Right lobe of liver (tissue), 6 donors: ENCODE measurements at regions not wholly inside any gene's neighbourhood (a gene's known extent, or its start where the extent isn't known, plus 50 kb on each side); places are given as distances from the start of the nearest gene placed in this dataset.

Experiments used
- ATAC-seq, 4 donors: fragments of 200-7000 bp; cut with Tn5 transposase; one replicate each; pipeline ENCODE4 v1.9.1; 2020; ENCODE audit warnings: mild to moderate bottlenecking in 4 of 4, moderate library complexity in 4 of 4
- DNase-seq, 3 donors: peaks; one replicate each; pipeline ENCODE4 v3.0.0-alpha.2; 2020
- H3K27ac ChIP-seq, 3 donors: fragments of 200-600 bp; one replicate each; pipeline ENCODE4 v1.8.0; 2022
- H3K27me3 ChIP-seq, 2 donors: fragments of 200-600 bp; one replicate each; pipeline ENCODE4 v1.8.0; 2022
- H3K36me3 ChIP-seq, 4 donors: fragments of 200-600 bp; sonication (generic) in 1 of 4; one replicate each; pipeline versions ENCODE4 v1.5.1 to v1.8.0; 2017 to 2022; ENCODE audit warnings: control low read depth in 1 of 4
- H3K4me1 ChIP-seq, 4 donors: fragments of 200-600 bp; sonication (generic) in 1 of 4; one replicate each; pipeline versions ENCODE4 v1.5.1 to v1.8.0; 2017 to 2022; ENCODE audit warnings: control low read depth in 1 of 4
- H3K4me3 ChIP-seq, 3 donors: fragments of 200-600 bp; one replicate each; pipeline ENCODE4 v1.8.0; 2022
- H3K9me3 ChIP-seq, 4 donors: fragments of 200-600 bp; sonication (generic) in 1 of 4; one replicate each; pipeline versions ENCODE4 v1.5.1 to v1.8.0; 2017 to 2022; ENCODE audit warnings: control low read depth in 1 of 4
- POLR2A ChIP-seq: fragments of 450-650 bp; IDR thresholded peaks from one replicate; pipeline ENCODE4 v1.6.1; 2017; ENCODE audit warnings: antibody characterized with exemption, mild to moderate bottlenecking
- WGBS: methylation state at CpG from one replicate; pipeline ENCODE4 v1.1.6; 2018; ENCODE audit warnings: low coverage, low lambda C conversion rate; ENCODE audit not compliant: insufficient coverage; ENCODE audit errors: missing lambda C conversion rate; 5-methylcytosine and 5-hydroxymethylcytosine counted together
- intact Hi-C, 2 donors: fragments of 100-400 bp; cut with DNase I; formaldehyde crosslinking; loops; one replicate each; pipeline versions ENCODE4 v1.11.2 to v1.14.1; 2022
- TF ChIP-seq, protein P1 (sequence below), 4 donors: fragments of 200-600 bp in 3 of 4; fragments of 450-650 bp in 1 of 4; IDR thresholded peaks; one replicate each; pipeline versions ENCODE4 v1.5.1 to v1.8.0; 2016 to 2022; ENCODE audit warnings: antibody characterized with exemption in 4 of 4, mild to moderate bottlenecking in 2 of 4
- donor health status: DM: no; HTN: yes; CAD: no.
- donor health status: DM: no; HTN: no; CAD: no.
- donor health status: DM: no; HTN: no; CAD: no.
- donor health status: DM: no; HTN: yes; CAD: no.
- donor health status: DM: no; HTN: yes; CAD: no.

DNA sequence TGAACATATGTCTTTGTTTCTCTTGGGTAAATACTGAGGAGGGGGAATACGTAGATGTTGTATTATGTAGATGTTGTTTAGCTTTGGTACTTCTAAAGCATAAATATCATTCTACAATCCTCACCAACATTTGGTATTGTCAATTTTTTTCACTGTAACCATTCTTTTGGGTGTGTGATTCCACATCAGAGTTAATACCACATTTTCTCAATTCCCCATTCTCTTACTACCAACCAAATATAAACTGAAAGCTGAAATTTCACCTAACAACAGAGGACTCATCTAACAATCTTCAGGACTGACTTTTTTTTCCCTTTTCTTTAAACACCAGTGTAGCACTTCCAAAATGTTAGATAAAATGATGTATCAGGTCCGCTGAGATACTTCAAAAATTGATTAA, 120.7 kb upstream of the RIOK3 start:
- intact Hi-C loops: no loop called here
- H3K4me1 ChIP-seq: no peaks in the 10 kb centered on the region
- no peak overlapping the region for H3K27ac ChIP-seq
- no peaks in the 10 kb centered on the region for H3K9me3 ChIP-seq
- DNase-seq (no peak), ATAC-seq (no peak)
- H3K27me3 ChIP-seq: no peaks in the 10 kb centered on the region
- WGBS: 88% methylated on average over 2 of the region's 2 CpGs
- TF ChIP-seq POLR2A: no peak
- TF ChIP-seq, protein P1, sequence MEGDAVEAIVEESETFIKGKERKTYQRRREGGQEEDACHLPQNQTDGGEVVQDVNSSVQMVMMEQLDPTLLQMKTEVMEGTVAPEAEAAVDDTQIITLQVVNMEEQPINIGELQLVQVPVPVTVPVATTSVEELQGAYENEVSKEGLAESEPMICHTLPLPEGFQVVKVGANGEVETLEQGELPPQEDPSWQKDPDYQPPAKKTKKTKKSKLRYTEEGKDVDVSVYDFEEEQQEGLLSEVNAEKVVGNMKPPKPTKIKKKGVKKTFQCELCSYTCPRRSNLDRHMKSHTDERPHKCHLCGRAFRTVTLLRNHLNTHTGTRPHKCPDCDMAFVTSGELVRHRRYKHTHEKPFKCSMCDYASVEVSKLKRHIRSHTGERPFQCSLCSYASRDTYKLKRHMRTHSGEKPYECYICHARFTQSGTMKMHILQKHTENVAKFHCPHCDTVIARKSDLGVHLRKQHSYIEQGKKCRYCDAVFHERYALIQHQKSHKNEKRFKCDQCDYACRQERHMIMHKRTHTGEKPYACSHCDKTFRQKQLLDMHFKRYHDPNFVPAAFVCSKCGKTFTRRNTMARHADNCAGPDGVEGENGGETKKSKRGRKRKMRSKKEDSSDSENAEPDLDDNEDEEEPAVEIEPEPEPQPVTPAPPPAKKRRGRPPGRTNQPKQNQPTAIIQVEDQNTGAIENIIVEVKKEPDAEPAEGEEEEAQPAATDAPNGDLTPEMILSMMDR (IDR thresholded peaks at IDR 0.05): no peak
- H3K4me3 ChIP-seq: no peak overlapping the region
- H3K36me3 ChIP-seq: no peaks in the 10 kb centered on the region

DNA sequence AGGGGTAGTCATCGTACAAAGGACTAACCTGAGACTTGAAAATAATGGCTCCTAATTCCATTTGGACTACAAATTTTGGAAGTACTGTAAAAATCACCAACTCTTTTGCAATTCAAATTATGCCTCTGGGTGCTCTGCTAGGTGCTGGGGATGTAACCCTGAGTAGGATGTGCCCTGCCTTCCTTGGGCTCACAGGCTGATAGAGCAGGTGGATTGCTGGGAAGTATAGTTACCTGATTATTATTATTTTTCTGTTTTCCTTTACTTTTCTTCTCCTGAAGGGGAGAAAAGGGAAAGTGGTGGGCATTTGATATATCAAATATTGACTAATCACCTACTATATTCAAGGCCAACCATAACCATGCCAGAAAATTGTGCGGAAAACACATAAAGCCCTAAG, 119.3 kb upstream of the RIOK3 start:
- intact Hi-C loops: no loop called here
- TF ChIP-seq POLR2A: no peak
- TF ChIP-seq, protein P1 (IDR thresholded peaks at IDR 0.05): no peak
- no peaks in the 10 kb centered on the region for H3K27me3 ChIP-seq
- no peaks in the 10 kb centered on the region for H3K4me1 ChIP-seq
- ATAC-seq: no peak
- H3K9me3 ChIP-seq: no peaks in the 10 kb centered on the region
- WGBS: 50% methylated on average over 2 of the region's 2 CpGs
- no peak overlapping the region for H3K4me3 ChIP-seq
- H3K27ac ChIP-seq: no peak overlapping the region
- no peak for DNase-seq
- H3K36me3 ChIP-seq: no peaks in the 10 kb centered on the region

DNA sequence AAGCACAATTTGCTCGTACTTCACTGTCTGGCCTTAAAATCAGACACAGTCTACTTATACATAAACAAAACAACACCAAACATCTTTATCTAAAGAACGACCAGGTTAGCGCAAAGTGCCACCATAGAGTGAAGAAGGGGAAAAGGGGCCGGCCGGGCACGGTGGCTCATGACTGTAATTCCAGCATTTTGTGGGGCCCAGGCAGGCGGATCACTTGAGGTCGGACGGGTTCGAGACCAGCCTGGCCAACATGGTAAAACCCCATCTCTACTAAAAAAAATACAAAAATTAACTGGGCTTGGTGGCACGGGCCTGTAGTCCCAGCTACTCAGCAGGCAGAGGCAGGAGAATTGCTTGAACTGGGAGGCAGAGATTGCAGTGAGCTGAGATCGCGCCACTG, 118.5 kb upstream of the RIOK3 start:
- H3K9me3 ChIP-seq: no peaks in the 10 kb centered on the region
- no peak for DNase-seq
- intact Hi-C loops: no loop called here
- no peaks in the 10 kb centered on the region for H3K4me1 ChIP-seq
- H3K27me3 ChIP-seq: no peaks in the 10 kb centered on the region
- no peak for ATAC-seq
- no peaks in the 10 kb centered on the region for H3K36me3 ChIP-seq
- H3K4me3 ChIP-seq: no peak overlapping the region
- H3K27ac ChIP-seq: no peak overlapping the region
- 92% methylated on average over 13 of the region's 13 CpGs for WGBS
- TF ChIP-seq, protein P1 (IDR thresholded peaks at IDR 0.05): no peak
- TF ChIP-seq POLR2A: no peak

DNA sequence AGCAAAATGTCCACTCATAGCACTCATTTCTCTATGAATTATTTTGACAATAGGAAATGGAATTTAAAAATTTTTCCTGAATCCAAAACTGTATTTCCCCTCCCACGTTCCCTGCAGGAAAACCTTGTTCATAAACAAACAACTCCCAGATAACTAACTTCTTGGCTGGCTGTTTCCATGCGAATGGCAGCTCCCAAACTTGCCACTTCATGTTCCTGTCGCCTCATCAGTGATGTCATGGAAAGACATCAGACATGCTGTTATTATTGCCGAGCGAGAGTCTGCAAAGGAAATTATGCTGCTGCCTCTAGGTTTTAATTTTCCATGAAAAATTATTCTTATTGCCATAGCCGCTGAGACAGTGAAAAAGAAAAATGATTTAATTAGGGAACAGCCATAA, 117.0 kb upstream of the RIOK3 start:
- intact Hi-C loops: no loop called here
- 60% methylated on average over 6 of the region's 6 CpGs for WGBS
- H3K9me3 ChIP-seq: no peaks in the 10 kb centered on the region
- H3K4me3 ChIP-seq: no peak overlapping the region
- no peaks in the 10 kb centered on the region for H3K4me1 ChIP-seq
- peak overlapping the region in 1 of 3 donors; percentile 58 for H3K27ac ChIP-seq
- TF ChIP-seq, protein P1 (IDR thresholded peaks at IDR 0.05): no peak
- no peak for TF ChIP-seq POLR2A
- no peaks in the 10 kb centered on the region for H3K36me3 ChIP-seq
- H3K27me3 ChIP-seq: no peaks in the 10 kb centered on the region
- DNase-seq: no peak
- ATAC-seq: peak; percentile 52 to 76 (median 75)
